ENCODE measurements at regions not wholly inside any gene's neighbourhood (a gene's known extent, or its start where the extent isn't known, plus 50 kb on each side); places are given as distances from the start of the nearest gene placed in this dataset.
"Not testable (repeated sequence)": the region's sequence is repeated elsewhere in the genome, so short reads cannot be mapped to it uniquely, and the experiment has no call there.

DNA sequence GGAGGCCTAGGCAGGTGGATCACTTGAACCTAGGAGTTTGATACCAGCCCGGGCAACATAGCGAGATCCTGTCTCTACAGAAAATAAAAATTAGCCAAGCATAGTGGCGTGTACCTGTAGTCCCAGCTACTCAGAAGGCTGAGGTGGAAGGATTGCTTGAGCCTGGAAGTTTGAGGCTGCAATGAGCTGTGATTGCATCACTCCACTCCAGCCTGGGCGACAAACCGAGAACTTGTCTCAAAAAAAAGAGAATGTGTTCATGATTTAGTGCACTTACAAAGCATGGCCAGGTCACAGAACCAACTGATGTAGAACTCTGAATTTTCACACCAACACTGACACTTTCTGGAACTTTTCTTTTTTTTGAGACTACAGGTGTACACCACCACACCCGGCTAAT lies 182.7 kb downstream of the ZFP64 start:
- DNase-seq (ENCODE audit: low spot score), result no peak

DNA sequence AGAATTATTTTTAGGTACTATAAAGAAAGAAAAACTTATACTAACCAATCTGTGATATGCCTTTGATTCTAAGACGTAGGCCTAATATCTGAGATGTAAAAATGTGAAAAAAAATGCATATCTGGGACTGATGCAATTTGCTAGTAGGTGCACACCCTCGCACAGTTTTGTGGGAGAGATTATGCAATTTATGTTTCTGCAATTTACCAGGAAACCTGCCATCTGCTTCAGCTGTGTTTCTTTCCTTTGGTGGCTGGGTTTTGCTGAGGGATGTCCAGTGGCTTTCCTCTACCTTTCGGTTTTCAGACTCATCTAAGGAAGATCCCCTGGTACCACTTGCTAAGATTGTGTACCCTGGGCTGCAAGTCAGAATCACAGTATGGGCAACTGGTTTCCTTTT lies 186.9 kb downstream of the ZFP64 start:
- DNase-seq (ENCODE audit: low spot score), result no peak

DNA sequence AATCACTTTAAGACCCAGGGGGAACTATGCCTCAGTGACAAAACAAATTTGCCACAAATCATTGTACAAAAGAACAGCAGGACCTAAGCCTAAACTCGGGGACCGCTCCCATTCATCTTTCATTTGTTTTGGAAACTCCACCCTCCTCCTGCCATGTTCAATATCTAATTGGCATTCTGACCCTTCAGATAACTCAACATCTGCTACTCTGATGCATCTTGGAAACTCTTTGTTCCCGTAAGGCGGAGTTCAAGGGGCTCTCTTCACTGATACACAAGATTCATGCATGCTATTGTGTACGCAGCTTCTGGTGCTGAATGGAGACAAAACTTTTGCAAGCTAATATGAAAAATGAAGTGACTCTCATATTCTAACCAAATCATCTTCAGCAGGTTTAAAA lies 187.6 kb downstream of the ZFP64 start:
- DNase-seq (ENCODE audit: low spot score), result no peak

DNA sequence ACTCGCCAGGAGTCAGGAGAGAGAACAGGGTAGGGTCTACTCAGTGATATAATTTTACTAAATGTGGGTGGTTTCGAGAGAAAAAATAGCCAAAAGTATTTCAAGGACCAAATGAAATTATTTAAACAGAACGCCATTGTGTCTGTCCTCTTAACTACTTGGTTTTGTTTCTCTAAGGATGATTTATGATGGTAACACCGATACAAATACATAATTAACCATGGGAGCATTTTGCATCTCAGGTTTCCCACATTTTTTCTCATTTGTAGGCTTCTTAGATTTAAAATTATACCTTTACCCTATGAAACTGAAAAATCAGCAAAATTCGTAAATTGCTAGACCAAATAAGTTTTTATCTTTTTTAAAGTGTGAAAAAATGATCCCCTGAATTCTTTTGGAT lies 188.2 kb downstream of the ZFP64 start:
- DNase-seq (ENCODE audit: low spot score), result no peak

DNA sequence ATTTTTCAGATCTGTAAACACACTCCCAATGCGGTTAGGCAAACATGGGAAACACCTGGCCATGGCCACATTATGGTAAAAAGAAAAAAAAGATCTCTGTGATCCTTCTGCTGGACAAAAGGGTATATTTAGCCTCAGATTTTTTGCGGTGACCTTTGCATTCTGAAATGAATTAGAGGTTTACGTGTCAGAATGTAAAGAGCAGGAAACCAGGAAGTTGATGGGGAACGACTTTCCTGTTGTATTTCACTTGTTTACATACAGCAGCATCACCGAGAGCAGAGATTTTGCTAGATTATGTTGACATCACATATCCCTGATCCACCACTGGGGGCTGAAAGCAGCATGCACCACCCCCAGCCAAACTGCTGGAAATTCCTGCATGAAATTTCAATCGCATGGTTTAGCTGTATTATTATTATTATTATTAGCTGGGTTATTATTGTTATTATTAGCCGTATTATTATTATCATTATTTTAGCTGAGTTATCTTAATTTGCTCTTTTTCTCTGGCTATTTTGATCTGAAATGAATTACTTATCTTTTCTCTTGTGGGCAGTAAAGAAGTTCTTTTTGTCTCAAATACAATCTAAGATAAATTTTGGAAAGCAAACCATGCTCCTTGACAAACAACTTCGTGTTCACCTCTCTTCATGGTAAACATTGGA lies 189.4 kb downstream of the ZFP64 start:
- DNase-seq (ENCODE audit: low spot score), result no peak

DNA sequence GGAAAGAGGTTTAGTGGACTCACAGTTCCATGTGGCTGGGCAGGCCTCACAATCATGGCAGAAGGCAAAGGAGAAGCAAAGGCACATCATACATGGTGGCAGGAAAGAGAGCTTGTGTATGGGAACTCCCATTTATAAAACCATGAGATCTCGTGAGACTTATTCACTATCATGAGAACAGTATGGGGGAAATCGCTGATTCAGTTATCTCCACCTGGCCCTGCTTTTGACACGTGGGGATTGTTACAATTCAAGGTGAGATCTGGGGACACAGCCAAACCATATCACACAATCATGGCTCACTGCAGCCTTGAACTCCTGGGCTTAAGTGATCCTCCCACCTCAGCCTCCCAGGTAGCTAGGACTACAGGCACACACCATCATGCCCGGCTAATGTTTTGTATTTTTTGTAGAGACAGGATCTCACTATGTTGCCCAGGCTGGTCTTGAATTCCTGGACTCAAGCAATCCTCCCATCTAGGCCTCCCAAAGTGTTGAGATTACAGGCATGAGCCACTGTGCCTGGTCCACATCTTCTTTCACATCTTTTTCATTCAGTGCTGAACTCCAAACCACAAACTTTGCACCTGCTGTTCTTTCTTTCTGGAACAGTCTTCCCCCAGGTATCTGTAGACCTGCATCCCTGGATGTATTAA lies 194.2 kb downstream of the ZFP64 start:
- DNase-seq (ENCODE audit: low spot score), result not testable (repeated sequence)

DNA sequence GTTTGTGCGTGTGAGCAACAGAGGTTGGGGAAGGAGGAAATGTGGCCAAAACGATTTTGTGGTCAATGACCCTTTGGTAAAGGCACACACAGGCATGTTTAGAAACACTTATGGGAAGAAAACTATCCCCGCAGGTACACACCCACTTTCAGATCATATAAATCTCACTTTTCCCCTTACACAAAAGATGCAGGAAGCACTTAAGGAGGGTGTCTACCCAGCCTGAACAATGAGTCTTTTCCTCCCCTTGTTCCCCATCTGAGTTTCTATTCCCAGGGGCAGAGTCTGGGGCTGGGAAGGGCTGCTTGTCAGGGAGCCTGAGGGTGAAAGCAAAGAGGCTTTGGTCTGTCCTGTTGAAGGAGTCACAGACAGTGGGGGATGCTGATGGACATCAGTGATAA lies 193.2 kb upstream of the SALL4 start:
- no peak for DNase-seq (ENCODE audit: low spot score)

DNA sequence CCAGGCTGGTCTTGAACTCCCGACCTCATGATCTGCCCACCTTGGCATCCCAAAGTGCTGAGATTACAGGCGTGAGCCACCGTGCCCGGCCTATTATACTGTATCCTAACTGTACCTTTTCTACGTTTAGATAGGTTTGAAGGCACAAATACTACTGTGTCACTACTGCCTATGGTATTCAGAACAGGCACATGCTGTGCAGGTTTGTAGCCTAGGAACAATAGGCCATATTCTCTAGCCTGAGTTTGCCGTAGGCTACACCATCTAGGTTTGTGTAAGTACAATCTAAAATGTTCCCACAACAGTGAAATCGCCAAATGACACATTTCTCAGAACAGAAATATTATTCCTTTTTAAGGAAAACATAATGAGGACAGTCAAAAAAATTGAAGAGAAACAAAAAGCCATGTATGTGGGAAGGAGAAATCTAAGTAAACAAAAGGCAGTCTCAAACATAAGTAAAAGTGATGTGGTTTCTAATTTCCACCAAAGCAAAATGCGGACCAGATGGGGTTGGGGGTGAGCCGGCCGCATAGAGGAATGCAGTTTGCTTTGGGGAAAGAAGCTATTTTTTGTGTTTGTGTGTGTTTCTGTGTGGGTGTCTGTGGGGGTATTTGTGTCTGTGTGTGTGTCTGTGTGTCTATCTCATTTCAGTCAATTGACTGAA lies 192.6 kb upstream of the SALL4 start:
- no peak for DNase-seq (ENCODE audit: low spot score)

DNA sequence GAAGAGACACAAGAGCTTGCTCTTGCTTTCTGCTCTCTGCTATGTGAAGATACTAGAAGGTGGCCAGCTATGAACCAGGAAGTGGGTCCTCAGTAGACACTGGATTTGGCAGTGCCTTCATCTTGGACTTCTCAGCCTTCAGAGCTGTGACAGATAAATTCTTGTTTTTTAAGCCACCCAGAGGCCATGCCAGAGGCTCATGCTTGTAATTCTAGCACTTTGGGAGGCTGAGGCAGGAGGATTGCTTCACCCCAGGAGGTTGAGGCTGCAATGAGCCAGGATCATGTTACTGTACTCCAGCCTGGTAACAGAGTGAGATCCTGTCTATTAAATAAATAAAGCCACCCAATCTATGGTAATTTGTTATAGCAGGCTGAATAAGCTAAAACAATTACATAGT lies 185.5 kb upstream of the SALL4 start:
- no peak for DNase-seq (ENCODE audit: low spot score)

DNA sequence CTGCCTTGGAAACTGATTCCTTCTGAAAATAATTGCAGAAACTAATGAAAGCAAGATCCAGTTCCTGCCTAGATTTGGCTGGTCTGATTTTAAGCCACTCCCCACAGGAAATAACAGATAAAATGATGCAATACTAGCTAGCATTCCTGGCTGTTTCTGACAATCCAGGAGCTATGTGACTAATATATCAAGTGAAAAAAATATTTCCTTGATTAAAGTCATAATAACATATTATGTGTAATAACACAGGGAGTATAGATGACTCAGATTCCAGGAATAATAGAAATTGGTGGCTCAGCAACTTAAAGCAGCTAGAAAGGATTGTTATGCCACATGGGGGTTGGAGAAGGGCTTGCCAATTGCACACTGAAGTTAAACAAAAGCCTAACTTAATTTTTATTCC lies 182.7 kb upstream of the SALL4 start:
- DNase-seq (ENCODE audit: low spot score), result no peak

DNA sequence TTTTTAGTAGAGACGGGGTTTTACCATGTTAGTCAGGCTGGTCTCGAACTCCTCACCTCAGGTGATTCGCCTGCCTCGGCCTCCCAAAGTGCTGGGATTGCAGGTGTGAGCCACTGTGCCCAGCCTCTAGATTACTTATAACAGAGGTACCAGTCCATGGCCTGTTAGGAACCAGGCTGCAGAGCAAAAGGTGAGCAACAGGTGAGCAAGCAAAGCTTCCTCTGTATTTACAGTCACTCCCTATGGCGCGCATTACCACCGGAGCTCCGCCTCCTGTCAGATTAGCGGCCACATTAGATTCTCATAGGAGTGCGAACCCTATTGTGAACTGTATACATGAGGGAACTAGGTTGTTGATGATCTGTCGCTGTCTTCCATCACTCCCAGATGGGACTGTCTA lies 178.0 kb upstream of the SALL4 start:
- no peak for DNase-seq (ENCODE audit: low spot score)

DNA sequence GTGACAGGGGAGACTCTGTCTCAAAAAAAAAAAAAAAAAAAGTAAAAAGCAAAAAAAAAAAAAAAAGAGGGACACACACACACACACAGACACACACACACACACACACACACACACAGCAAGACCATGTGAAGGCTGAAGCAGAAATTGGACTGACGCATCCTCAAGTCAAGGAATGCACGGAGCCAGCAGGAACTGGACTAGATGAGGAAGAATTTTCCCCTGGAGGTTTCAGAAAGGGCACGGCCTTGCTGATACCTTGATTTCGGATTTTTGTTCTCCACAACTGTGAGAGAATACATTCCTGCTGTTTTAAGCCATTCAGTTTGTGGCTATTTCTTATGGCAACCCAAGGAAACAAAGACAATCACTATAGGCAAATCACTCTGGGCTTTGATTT lies 176.9 kb upstream of the SALL4 start:
- DNase-seq (ENCODE audit: low spot score), result no peak

DNA sequence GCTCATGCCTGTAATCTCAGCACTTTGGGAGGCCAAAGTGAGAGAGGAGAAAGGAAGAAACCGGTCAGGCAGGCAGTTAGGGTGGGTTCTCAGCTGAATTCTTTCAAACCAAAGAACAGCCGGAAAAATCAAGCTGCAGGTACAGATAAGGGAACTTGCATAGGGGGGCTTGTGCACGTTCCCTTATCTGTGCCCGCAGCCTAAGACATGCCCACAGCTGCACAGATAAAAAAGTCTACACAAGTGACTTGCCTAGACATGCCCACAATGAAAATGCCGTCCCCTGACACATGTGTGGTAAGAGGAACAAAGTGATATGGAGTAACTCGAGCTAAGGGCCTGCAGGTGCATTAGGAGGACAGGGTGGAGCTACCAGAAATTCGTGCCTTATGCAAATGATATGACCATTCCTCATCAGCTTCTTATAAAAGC lies 175.8 kb upstream of the SALL4 start:
- DNase-seq (ENCODE audit: low spot score), result no peak

DNA sequence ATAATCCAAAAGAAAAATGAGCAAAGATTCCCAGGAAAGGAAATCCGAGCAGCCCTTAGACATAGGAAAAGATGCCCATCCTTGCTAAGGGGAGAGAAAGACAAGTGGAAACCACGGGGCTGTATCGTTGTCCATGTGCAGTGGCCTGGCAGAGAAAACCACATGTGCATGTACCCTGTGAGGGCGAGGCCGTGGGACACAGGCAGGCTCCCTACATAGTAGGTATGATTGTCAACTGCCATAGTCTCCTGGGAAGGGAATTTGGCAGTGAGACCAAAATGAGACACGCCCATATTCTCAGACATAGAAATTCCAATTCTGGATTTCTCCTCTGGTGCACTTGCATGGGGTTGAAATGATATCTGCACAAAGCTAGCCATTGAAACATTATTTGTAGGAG lies 169.7 kb upstream of the SALL4 start:
- DNase-seq (ENCODE audit: low spot score), result no peak

DNA sequence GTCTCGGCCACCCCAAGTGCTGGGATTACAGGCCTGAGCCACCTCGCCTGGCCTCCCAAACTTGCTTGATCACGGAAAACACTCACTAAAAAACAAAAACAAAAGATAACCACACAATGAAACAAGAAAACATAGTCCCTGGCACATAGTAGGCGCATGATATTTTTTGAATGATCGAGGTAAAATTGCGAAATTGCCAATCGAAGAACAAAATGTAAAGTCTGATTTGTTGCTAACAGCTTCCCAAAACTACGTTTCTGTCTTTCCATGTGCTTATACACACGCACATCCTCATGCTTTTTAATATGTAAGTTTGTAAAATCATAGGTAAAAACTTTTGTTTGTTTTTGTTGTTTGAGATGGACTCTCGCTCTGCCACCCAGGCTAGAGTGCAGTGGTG lies 168.5 kb upstream of the SALL4 start:
- no peak for DNase-seq (ENCODE audit: low spot score)

DNA sequence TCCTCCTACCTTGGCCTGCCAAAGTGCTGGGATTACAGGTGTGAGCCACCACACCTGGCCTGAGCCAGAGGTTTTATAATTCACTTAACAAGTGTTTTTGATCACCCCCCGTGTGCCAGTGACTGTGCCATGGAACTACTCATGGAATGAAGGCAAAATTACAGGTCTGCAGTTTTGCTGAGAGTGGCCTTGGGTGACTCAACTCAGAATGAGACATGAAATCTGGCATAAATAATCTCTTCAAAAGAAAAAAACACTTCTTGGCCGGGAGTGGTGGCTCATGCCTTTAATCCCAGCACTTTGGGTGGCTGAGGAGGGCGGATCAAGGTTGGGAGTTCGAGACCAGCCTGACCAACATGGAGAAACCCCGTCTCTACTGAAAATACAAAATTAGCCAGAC lies 166.9 kb upstream of the SALL4 start:
- DNase-seq (ENCODE audit: low spot score), result no peak

DNA sequence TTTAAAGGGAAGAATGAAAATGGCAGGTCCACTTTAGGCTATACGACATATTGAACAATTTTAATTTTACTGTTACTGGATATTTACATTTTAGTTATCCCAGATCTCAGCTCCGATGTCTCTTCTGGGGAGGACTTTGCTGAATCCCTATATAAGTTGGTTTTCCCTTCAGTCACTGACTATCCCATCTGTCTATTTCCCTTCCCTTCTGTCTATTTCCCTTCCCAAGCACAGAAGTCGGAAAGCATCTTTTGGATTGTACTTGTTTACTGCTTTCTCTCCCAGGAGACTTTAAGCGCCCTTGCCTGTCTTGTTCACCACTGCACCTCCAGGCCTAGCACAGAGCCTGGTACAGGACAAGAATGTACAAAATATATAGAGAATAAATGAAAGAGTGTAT lies 165.8 kb upstream of the SALL4 start:
- DNase-seq (ENCODE audit: low spot score), result no peak

DNA sequence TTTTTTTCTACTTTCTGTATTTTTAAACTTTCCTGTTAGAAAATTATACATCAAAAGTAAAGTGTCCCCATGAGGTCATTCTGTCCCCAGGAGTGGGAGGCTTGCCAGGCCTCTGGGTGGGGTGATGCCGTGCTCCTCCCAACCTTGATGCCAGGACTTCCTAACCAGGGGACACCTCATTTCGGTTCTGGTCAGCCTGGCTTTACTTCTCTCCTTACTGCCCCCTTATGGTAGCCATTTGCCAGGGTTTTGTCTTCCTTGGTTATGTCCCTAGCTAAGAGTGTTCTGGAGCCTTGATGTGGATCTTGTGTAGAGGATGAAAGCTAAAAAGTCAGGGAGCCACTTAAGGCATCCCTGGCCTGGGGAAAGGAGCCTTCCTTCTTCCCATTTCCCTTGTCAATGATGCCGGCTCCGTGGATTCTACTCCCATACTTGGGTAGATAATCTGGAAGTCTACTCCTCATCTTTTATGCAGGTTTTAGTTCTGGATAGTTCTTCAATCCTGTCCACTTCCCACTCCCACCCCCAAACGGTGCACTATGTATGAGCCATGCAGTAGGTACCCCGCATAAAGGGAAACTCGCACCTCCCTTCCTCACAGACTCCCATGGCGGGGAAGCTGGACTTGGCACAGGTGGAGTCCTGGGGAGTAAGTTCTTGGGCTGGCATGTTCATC lies 164.1 kb upstream of the SALL4 start:
- DNase-seq (ENCODE audit: low spot score), result no peak

DNA sequence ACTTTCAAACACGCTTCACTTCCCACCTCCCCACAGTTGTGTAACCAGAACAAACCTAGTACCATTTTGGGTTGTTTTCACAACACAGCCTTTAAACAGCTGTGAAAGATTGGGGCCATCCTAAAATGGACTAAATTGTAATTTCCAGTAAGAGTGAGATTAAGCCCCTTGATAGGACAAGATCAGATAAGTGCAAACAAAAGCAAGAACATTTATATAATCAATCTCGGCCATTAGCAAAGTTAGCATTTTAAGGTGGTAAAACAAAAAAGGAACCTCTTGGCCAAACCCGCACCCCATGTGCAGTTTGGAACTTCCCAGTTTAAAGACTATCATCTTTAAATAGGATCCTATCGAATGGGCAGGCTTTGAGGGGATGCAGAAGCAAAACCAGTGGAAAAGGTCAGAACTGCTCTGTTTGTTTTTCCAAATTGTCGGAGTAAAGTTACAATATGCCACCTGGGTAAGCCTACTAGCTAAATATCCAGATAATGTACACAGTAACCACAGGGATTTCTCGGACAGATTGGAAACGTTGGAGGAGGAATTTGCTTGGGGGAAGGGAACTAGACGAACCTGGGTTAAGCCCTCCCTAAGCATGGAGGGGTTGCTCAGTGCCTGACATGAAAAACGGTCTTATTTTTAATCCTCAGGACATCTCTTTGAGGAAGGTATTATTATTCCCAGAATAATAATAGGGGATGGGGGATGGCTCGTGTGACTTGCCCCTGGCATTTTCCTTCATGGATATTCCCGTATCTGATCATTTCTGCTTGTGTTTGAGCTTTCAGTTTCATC lies 159.8 kb upstream of the SALL4 start:
- no peak for DNase-seq (ENCODE audit: low spot score)

DNA sequence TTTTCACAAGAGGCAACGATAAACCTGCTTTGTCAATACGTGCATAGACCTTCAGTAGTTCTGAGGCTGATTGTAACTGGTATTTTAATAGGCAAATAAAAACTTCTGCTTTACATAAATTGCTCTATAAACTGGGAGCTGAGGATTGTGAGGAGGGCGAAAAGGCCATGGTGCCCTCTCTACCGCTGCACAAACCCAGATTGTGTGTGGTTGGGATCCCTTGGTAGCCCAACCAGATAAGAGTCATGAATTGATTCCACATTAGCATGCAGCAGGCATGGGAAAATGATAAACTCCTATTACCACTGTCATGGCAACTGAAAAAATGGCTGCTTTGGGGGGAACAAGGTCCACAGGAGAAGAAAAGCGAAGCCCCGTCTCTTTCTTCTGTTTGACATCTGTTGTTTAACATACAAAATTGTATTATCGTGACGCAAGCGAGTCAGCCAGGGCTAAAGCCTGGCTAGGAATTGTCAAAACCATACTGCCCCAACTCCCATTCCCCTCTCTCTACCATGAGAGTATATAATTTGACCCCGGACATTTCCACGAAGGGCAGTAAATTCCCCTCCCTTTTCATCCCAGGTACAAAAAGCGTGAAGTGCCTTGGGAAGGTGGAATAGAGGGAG lies 157.8 kb upstream of the SALL4 start:
- no peak for DNase-seq (ENCODE audit: low spot score)

DNA sequence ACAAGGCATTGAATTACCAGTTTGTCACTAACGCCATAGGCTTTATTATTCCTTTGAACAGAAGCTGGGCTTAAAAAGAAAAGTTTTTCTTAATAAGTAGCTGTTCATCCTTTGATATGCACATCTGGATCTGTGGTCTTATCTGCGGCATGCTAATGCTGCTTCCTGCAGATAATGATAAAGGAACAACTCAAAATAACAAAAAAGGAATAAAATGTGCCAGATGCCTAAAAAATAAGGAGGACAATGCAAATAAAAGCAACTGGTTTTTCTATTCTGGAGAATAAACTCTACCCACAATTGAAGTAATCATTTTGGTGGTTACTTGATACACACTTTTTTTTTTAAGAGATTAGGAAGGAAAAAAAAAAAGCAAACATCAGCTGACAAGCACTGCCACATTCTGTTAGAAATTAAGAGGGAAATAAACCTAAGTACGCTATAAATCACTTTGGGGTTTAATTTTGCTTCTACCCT lies 156.8 kb upstream of the SALL4 start:
- no peak for DNase-seq (ENCODE audit: low spot score)

Measured in CD4-positive, alpha-beta T cell treated with Interleukin-2 at 100 ng/mL for 4 hours (primary cell).